ENCODE measurements at regions not wholly inside any gene's neighbourhood (a gene's known extent, or its start where the extent isn't known, plus 50 kb on each side); places are given as distances from the start of the nearest gene placed in this dataset.
A peak's percentile ranks its signal among the peaks of the same experiment; 100 is the strongest.

GRCh38 chr2:37512971-37513370 is 158.5 kb downstream of the CDC42EP3 start:
- no peaks in the 10 kb centered on the region for H4K20me1 ChIP-seq (ENCODE audit: insufficient read depth, poor library complexity, severe bottlenecking)
- H3K4me3 ChIP-seq, result no peak overlapping the region
- 77% methylated on average over 1 of the region's 1 CpG for WGBS (ENCODE audit: low lambda C conversion rate, missing lambda C conversion rate)
- no peak overlapping the region for H2AFZ ChIP-seq
- no peaks in the 10 kb centered on the region for H3K36me3 ChIP-seq (replicated peaks; ENCODE audit: insufficient read depth, low read depth)
- H3K9me3 ChIP-seq (ENCODE audit: low read depth), result no peaks in the 10 kb centered on the region
- TF ChIP-seq EZH2 (IDR thresholded peaks at IDR 0.05; ENCODE audit: borderline replicate concordance) (no peak), EZH2phosphoT487 (IDR thresholded peaks at IDR 0.05; ENCODE audit: low read depth, severe bottlenecking, unreplicated experiment) (no peak), CTCF (IDR thresholded peaks at IDR 0.05; ENCODE audit: poor library complexity) (no peak)
- no peak overlapping the region for H3K27ac ChIP-seq
- no peak for DNase-seq (ENCODE audit: low spot score)
- no peaks in the 10 kb centered on the region for H3K79me2 ChIP-seq
- H3K4me1 ChIP-seq (ENCODE audit: insufficient read depth), result no peaks in the 10 kb centered on the region
- no peaks in the 10 kb centered on the region for H3K27me3 ChIP-seq
- no peaks in the 10 kb centered on the region for H3K9me2 ChIP-seq (replicated peaks; ENCODE audit: insufficient read depth)
- no peak overlapping the region for H3K4me2 ChIP-seq

- H2AFZ ChIP-seq, result no peak overlapping the region
Observed at GRCh38 chr2:37523814-37524362, 147.6 kb downstream of the CDC42EP3 start.

GRCh38 chr2:37526323-37526722 is 145.1 kb downstream of the CDC42EP3 start:
- H3K4me3 ChIP-seq, result no peak overlapping the region

More at GRCh38 chr2:37523814-37524362, 147.6 kb downstream of the CDC42EP3 start:
- H3K4me3 ChIP-seq, result no peak overlapping the region
- no peaks in the 10 kb centered on the region for H3K36me3 ChIP-seq (replicated peaks; ENCODE audit: insufficient read depth, low read depth)
- H3K9me2 ChIP-seq (replicated peaks; ENCODE audit: insufficient read depth), result no peaks in the 10 kb centered on the region
- no peaks in the 10 kb centered on the region for H3K79me2 ChIP-seq
- no peak overlapping the region for H3K4me2 ChIP-seq
- DNase-seq (ENCODE audit: low spot score), result peak; percentile 31
- H3K9me3 ChIP-seq (ENCODE audit: low read depth), result no peaks in the 10 kb centered on the region
- TF ChIP-seq CTCF (IDR thresholded peaks at IDR 0.05; ENCODE audit: poor library complexity) (no peak), EZH2phosphoT487 (IDR thresholded peaks at IDR 0.05; ENCODE audit: low read depth, severe bottlenecking, unreplicated experiment) (no peak), EZH2 (IDR thresholded peaks at IDR 0.05; ENCODE audit: borderline replicate concordance) (no peak)
- no peaks in the 10 kb centered on the region for H3K4me1 ChIP-seq (ENCODE audit: insufficient read depth)
- 62% methylated on average over 5 of the region's 5 CpGs for WGBS (ENCODE audit: low lambda C conversion rate, missing lambda C conversion rate)
- no peaks in the 10 kb centered on the region for H3K27me3 ChIP-seq
- H3K27ac ChIP-seq, result peak overlapping the region; percentile 26
- H4K20me1 ChIP-seq (ENCODE audit: insufficient read depth, poor library complexity, severe bottlenecking), result no peaks in the 10 kb centered on the region

More at GRCh38 chr2:37526323-37526722, 145.1 kb downstream of the CDC42EP3 start:
- TF ChIP-seq EZH2phosphoT487 (IDR thresholded peaks at IDR 0.05; ENCODE audit: low read depth, severe bottlenecking, unreplicated experiment) (no peak), CTCF (IDR thresholded peaks at IDR 0.05; ENCODE audit: poor library complexity) (no peak), EZH2 (IDR thresholded peaks at IDR 0.05; ENCODE audit: borderline replicate concordance) (no peak)
- H2AFZ ChIP-seq, result no peak overlapping the region
- H4K20me1 ChIP-seq (ENCODE audit: insufficient read depth, poor library complexity, severe bottlenecking), result no peaks in the 10 kb centered on the region
- no peaks in the 10 kb centered on the region for H3K9me2 ChIP-seq (replicated peaks; ENCODE audit: insufficient read depth)
- H3K9me3 ChIP-seq (ENCODE audit: low read depth), result no peaks in the 10 kb centered on the region
- no peak for DNase-seq (ENCODE audit: low spot score)
- H3K4me1 ChIP-seq (ENCODE audit: insufficient read depth), result no peaks in the 10 kb centered on the region
- no peaks in the 10 kb centered on the region for H3K79me2 ChIP-seq
- H3K4me2 ChIP-seq, result no peak overlapping the region
- no peaks in the 10 kb centered on the region for H3K27me3 ChIP-seq
- 72% methylated on average over 4 of the region's 4 CpGs for WGBS (ENCODE audit: low lambda C conversion rate, missing lambda C conversion rate)
- H3K27ac ChIP-seq, result no peak overlapping the region
- H3K36me3 ChIP-seq (replicated peaks; ENCODE audit: insufficient read depth, low read depth), result no peaks in the 10 kb centered on the region
